HFF-Myc (cell line): ENCODE measurements at regions not wholly inside any gene's neighbourhood (a gene's known extent, or its start where the extent isn't known, plus 50 kb on each side); places are given as distances from the start of the nearest gene placed in this dataset.

Experiments
- DNase-seq: peaks from one replicate; pipeline ENCODE4 v3.0.0-alpha.2; 2011; ENCODE audit warnings: low read depth; ENCODE audit errors: extremely low read depth
- H3K4me3 ChIP-seq: replicated peaks from 2 replicates; pipeline ENCODE4 v1.5.1; 2011; ENCODE audit warnings: low read depth, mild to moderate bottlenecking, control low read depth, low read length
- CTCF ChIP-seq: IDR thresholded peaks from 2 replicates; pipeline ENCODE4 v1.5.1; 2012; ENCODE audit warnings: mild to moderate bottlenecking, low read depth, low read length, control low read depth; ENCODE audit errors: missing control alignments

GRCh38 chr4:116668190-116668589 is 417.2 kb downstream of the TRAM1L1 start:
- H3K4me3 ChIP-seq: no peak overlapping the region
- no peak for DNase-seq

DNA sequence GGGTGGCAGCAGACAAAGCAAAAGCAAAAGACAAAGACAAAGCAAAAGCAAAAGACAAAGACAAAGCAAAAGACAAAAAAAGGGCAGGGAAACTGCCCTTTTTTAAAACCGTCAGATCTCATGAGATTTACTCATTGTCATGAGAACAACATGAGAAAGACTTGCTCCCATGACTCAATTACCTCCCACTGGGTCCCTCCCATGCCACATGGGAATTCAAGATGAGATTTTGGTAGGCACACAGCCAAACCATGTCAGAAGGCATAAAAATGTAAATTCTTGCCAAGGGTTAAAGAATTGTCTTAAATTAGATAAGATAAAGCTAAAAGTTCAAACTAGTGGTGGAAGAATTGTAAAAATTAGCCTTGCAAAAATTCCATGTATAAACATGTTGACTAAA is 419.7 kb downstream of the TRAM1L1 start:
- no peak for TF ChIP-seq CTCF
- DNase-seq: no peak
- no peak overlapping the region for H3K4me3 ChIP-seq

More at GRCh38 chr4:116668190-116668589, 417.2 kb downstream of the TRAM1L1 start:
- TF ChIP-seq CTCF: no peak

DNA sequence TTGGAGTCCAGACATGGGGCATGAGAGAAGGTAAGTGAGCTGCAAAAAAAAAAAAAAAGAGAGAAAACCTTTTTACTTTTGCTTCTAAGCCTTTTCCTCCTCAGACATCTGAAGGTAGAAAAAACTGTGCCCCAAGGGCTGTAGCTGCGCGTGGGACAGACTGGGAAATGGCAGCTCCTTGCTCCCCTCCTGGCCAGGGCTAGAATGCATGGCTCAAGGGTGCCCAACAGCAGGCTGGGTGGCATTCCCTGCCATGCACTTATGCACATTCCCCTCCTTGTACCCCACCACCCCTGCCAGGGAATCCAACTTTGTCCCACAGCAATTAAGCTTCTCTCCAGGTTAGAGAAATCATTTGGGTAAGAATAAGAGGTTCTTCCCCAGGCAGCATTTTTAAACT is 421.2 kb downstream of the TRAM1L1 start:
- no peak for TF ChIP-seq CTCF
- no peak for DNase-seq
- no peak overlapping the region for H3K4me3 ChIP-seq

GRCh38 chr4:116639070-116639577 is 446.3 kb downstream of the TRAM1L1 start:
- H3K4me3 ChIP-seq: no peak overlapping the region
- no peak for TF ChIP-seq CTCF
- DNase-seq: no peak

DNA sequence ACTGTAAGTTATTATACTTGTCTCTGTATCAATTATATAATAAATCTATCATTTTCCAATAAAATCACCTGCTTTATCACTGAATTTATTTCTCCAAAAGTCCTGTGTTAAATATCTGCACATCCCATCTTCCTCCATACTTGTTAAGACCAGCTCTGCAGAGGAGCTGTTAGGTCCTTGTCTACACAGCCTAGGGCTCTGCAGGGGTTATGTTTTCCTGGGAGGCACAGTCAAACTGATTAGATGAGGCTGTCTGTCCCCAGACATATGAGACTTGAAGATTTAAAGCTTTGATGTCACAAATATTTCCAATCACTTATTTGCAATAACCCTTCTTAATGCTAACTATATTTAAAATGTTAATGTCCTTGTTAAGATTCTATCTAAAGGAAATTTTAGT is 446.8 kb downstream of the TRAM1L1 start:
- H3K4me3 ChIP-seq: no peak overlapping the region
- DNase-seq: no peak
- TF ChIP-seq CTCF: no peak

GRCh38 chr4:116636917-116637316 is 448.5 kb downstream of the TRAM1L1 start:
- H3K4me3 ChIP-seq: no peak overlapping the region

More at GRCh38 chr4:116636917-116637316, 448.5 kb downstream of the TRAM1L1 start:
- no peak for TF ChIP-seq CTCF
- DNase-seq: no peak
